Epithelial cell of proximal tubule (primary cell): ENCODE measurements at regions not wholly inside any gene's neighbourhood (a gene's known extent, or its start where the extent isn't known, plus 50 kb on each side); places are given as distances from the start of the nearest gene placed in this dataset.

ENCODE experiments used
- DNase-seq: peaks from one replicate; pipeline ENCODE4 v3.0.0-alpha.2; 2011; ENCODE audit warnings: low read depth
- H3K4me3 ChIP-seq: 2 replicates; pipeline ENCODE4 v1.5.1; 2011; ENCODE audit warnings: low read depth, mild to moderate bottlenecking, low read length
- TF ChIP-seq, protein P1 (sequence below): conservative IDR thresholded peaks from 2 replicates; pipeline ENCODE4 v1.5.1; 2012; ENCODE audit warnings: low read depth, mild to moderate bottlenecking, low read length

DNA sequence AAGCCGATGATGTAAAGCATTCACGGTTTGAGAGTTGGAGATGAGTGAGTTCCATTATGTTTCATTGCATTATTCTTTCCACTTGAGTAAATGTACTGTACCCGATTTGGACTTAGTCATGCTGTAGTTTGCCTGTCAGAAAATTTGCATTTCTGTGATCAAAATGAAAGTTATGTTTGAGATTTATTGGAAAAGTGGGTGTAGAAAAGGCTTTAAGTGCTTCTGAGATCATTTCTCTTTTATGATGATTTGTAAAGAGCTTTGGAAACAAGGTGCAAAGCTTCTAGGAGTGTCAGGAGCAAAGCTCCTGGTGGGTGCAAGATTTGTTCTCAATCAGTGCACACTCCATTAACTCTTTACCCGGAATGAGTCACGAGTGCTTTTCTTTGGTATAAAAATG lies 204.1 kb upstream of the POM121L12 start:
- H3K4me3 ChIP-seq, result peak overlapping the region; percentile 35
- TF ChIP-seq, protein P1, sequence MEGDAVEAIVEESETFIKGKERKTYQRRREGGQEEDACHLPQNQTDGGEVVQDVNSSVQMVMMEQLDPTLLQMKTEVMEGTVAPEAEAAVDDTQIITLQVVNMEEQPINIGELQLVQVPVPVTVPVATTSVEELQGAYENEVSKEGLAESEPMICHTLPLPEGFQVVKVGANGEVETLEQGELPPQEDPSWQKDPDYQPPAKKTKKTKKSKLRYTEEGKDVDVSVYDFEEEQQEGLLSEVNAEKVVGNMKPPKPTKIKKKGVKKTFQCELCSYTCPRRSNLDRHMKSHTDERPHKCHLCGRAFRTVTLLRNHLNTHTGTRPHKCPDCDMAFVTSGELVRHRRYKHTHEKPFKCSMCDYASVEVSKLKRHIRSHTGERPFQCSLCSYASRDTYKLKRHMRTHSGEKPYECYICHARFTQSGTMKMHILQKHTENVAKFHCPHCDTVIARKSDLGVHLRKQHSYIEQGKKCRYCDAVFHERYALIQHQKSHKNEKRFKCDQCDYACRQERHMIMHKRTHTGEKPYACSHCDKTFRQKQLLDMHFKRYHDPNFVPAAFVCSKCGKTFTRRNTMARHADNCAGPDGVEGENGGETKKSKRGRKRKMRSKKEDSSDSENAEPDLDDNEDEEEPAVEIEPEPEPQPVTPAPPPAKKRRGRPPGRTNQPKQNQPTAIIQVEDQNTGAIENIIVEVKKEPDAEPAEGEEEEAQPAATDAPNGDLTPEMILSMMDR, result no peak
- DNase-seq, result peak; percentile 25

DNA sequence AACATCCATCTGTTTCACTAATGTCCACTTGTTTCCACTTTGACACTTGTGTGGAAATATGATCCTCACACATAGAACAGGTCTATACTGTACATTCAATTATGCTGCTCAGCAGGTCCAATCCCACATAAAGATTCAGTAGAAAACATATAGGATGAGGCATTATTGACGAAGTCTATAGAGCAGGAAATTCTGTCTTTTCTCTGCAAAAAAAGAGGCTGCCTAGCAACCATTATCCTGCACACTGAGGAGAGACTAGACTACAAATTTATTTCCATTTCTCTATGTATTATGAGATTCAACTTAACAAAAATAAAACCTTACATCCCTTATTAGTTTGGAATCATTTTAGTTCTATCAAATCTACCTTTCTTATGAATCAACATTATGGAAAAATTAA lies 204.6 kb upstream of the POM121L12 start:
- no peak overlapping the region for H3K4me3 ChIP-seq
- no peak for DNase-seq
- TF ChIP-seq, protein P1, result no peak

DNA sequence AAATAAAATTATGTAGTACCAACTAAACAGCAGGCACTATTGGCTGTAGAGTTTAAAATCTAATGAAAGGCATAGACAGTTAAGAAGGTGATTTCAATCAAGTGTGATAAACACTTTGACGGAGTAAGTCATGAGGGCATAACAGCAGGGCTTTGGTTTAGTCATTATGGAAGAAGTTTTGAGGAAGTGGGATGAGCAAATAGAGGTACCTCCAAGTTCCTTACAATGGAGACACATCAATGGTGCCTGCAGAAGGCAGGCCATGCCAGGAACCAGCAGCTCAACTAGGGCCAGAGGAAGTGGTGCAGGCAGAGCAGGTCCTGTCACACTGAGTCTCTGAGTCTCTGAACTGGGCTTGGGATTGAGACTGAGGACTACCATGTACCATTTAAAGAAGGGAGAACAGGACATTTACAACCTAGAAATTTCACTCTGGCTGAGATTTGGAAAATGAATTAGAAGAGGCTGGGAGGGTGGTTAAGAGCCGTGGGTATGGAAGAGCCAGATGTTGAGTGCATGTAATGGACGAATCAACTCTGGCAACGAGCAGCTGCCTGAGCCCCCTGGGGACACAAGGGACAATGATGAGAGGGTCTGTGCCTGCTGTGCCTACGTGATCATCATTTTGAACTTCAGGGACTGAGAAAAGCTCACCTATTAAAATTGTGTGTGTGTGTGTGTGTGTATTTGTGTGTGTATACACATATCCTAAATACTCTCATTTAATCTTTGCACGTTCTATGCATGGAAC lies 208.7 kb upstream of the POM121L12 start:
- TF ChIP-seq, protein P1, result no peak
- no peak overlapping the region for H3K4me3 ChIP-seq
- DNase-seq, result no peak

DNA sequence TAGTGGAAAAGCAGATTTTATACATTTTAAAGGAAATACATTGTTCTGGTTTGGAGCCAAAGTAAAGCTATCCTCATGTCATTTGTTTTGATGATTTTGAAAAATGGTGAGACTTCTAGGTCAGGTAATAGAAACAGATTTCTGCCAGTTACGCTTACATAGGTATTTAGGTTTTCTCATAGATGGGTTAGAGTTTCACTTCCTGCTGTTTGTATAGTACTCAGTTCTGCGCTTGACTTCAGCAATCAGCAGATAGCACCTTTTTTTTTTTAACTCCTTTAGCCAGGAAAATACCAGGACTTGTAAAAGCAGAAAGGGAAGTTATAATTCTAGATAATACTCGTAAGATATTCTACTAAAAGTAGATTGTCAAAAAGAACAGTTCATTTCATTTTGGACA lies 209.8 kb upstream of the POM121L12 start:
- no peak overlapping the region for H3K4me3 ChIP-seq
- no peak for DNase-seq
- TF ChIP-seq, protein P1, result no peak

DNA sequence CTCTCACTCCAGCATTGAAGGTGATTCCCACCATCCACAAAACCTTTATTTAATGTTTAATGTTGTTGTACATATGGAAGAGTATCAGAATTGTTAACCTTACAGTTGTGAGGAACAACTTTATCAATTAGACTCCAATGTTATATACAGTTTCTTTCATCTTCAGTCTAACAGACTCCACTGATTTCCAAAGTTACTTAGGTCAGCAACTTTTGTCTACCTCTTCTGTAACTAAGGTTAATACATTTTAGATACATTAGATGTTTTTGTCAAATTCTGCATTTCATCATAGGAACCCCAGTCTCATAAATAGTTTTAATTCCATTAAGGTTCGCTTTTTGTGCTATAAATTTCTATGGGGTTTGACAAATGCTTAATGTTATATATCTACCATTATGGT lies 223.9 kb upstream of the POM121L12 start:
- DNase-seq, result no peak
- TF ChIP-seq, protein P1, result no peak
- no peak overlapping the region for H3K4me3 ChIP-seq

DNA sequence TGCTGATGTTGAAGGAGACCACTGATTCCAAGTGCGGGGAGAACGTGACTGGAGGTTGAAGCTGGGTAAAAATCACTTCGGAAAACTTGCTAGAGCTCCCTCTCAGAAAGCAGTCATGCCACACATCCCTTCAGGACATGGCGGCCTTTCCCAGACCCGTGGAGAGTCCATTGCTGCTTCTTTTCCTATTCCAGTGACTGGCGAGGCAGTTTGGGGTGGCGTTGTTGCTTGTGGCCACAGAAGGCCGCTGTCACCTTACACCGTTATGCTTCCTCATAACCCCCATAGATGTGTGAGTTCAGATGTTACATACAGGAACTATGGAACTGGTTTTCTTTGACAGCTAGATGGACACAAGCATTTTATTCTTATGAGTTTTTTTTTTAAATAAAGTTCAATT lies 235.6 kb upstream of the POM121L12 start:
- no peak overlapping the region for H3K4me3 ChIP-seq
- TF ChIP-seq, protein P1, result no peak
- DNase-seq, result no peak

DNA sequence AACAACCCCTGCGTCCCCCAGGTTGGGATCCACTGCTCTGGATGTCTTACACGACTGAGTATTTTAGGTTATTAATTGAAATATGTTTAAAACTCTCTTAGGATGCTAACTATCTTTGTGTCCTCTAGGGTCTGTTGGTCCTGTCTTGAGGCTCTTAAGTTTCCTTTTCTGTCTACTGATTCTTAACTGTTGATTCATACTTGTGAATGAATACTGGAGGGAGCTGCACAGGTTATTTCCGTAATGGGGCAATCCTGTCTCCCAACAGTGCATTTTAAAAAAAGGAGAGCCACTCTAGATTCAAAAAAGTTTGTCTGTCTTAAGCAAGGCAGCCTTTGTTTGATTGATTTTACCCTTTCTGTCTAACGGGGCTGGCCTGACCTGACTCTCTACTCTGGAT lies 237.6 kb upstream of the POM121L12 start:
- TF ChIP-seq, protein P1, result no peak
- DNase-seq, result peak; percentile 19
- H3K4me3 ChIP-seq, result no peak overlapping the region
